ENCODE measurements at regions not wholly inside any gene's neighbourhood (a gene's known extent, or its start where the extent isn't known, plus 50 kb on each side); places are given as distances from the start of the nearest gene placed in this dataset.
"Not testable (repeated sequence)": the region's sequence is repeated elsewhere in the genome, so short reads cannot be mapped to it uniquely, and the experiment has no call there.

GRCh38 chr12:118526255-118527095 lies 150.1 kb downstream of the SUDS3 start:
- DNase-seq (ENCODE audit: low read depth, low spot score), result no peak
- in situ Hi-C loops (cut with HindIII; ENCODE audit: low pct_unique_long_range_greater_than_20kb, low sequenced_read_pairs), result no loop called here

- in situ Hi-C loops (cut with HindIII; ENCODE audit: low pct_unique_long_range_greater_than_20kb, low sequenced_read_pairs), result no loop called here
These were observed 151.0 kb downstream of the SUDS3 start for GRCh38 chr12:118527310-118527709.

GRCh38 chr12:118528625-118529024 lies 152.3 kb downstream of the SUDS3 start:
- in situ Hi-C loops (cut with HindIII; ENCODE audit: low pct_unique_long_range_greater_than_20kb, low sequenced_read_pairs), result no loop called here
- DNase-seq (ENCODE audit: low read depth, low spot score), result no peak

More at GRCh38 chr12:118527310-118527709, 151.0 kb downstream of the SUDS3 start:
- no peak for DNase-seq (ENCODE audit: low read depth, low spot score)

- DNase-seq (ENCODE audit: low read depth, low spot score), result no peak
- in situ Hi-C loops (cut with HindIII; ENCODE audit: low pct_unique_long_range_greater_than_20kb, low sequenced_read_pairs), result no loop called here
These were observed 157.6 kb downstream of the SUDS3 start for GRCh38 chr12:118534003-118534402.

- DNase-seq (ENCODE audit: low read depth, low spot score), result peak; percentile 40
- in situ Hi-C loops (cut with HindIII; ENCODE audit: low pct_unique_long_range_greater_than_20kb, low sequenced_read_pairs), result no loop called here
These were observed 160.1 kb downstream of the SUDS3 start for GRCh38 chr12:118536306-118536906.

GRCh38 chr12:118537481-118537917 lies 161.1 kb downstream of the SUDS3 start:
- DNase-seq (ENCODE audit: low read depth, low spot score), result no peak
- in situ Hi-C loops (cut with HindIII; ENCODE audit: low pct_unique_long_range_greater_than_20kb, low sequenced_read_pairs), result no loop called here

- in situ Hi-C loops (cut with HindIII; ENCODE audit: low pct_unique_long_range_greater_than_20kb, low sequenced_read_pairs), result no loop called here
- DNase-seq (ENCODE audit: low read depth, low spot score), result no peak
These were observed 164.7 kb downstream of the SUDS3 start for GRCh38 chr12:118541071-118541470.

GRCh38 chr12:118541934-118542333 lies 165.6 kb downstream of the SUDS3 start:
- peak; percentile 53 for DNase-seq (ENCODE audit: low read depth, low spot score)
- in situ Hi-C loops (cut with HindIII; ENCODE audit: low pct_unique_long_range_greater_than_20kb, low sequenced_read_pairs), result no loop called here

- in situ Hi-C loops (cut with HindIII; ENCODE audit: low pct_unique_long_range_greater_than_20kb, low sequenced_read_pairs), result no loop called here
- DNase-seq (ENCODE audit: low read depth, low spot score), result no peak
These were observed 167.3 kb downstream of the SUDS3 start for GRCh38 chr12:118543651-118544050.

GRCh38 chr12:118544569-118544968 lies 168.2 kb downstream of the SUDS3 start:
- peak; percentile 29 for DNase-seq (ENCODE audit: low read depth, low spot score)
- in situ Hi-C loops (cut with HindIII; ENCODE audit: low pct_unique_long_range_greater_than_20kb, low sequenced_read_pairs), result no loop called here

GRCh38 chr12:118547606-118548005 lies 171.3 kb downstream of the SUDS3 start:
- in situ Hi-C loops (cut with HindIII; ENCODE audit: low pct_unique_long_range_greater_than_20kb, low sequenced_read_pairs); DNase-seq (ENCODE audit: low read depth, low spot score): not testable (repeated sequence)

GRCh38 chr12:118548887-118549509 lies 172.6 kb downstream of the SUDS3 start:
- in situ Hi-C loops (cut with HindIII; ENCODE audit: low pct_unique_long_range_greater_than_20kb, low sequenced_read_pairs), result no loop called here
- DNase-seq (ENCODE audit: low read depth, low spot score), result no peak

GRCh38 chr12:118549510-118549980 lies 173.2 kb downstream of the SUDS3 start:
- in situ Hi-C loops (cut with HindIII; ENCODE audit: low pct_unique_long_range_greater_than_20kb, low sequenced_read_pairs), result no loop called here

GRCh38 chr12:118553856-118554504 lies 177.6 kb downstream of the SUDS3 start:
- no peak for DNase-seq (ENCODE audit: low read depth, low spot score)
- in situ Hi-C loops (cut with HindIII; ENCODE audit: low pct_unique_long_range_greater_than_20kb, low sequenced_read_pairs), result no loop called here

More at GRCh38 chr12:118549510-118549980, 173.2 kb downstream of the SUDS3 start:
- no peak for DNase-seq (ENCODE audit: low read depth, low spot score)

- in situ Hi-C loops (cut with HindIII; ENCODE audit: low pct_unique_long_range_greater_than_20kb, low sequenced_read_pairs), result no loop called here
- no peak for DNase-seq (ENCODE audit: low read depth, low spot score)
These were observed 182.6 kb downstream of the SUDS3 start for GRCh38 chr12:118558941-118559340.

- no peak for DNase-seq (ENCODE audit: low read depth, low spot score)
- in situ Hi-C loops (cut with HindIII; ENCODE audit: low pct_unique_long_range_greater_than_20kb, low sequenced_read_pairs), result no loop called here
These were observed 184.4 kb downstream of the SUDS3 start for GRCh38 chr12:118560733-118561132.

- in situ Hi-C loops (cut with HindIII; ENCODE audit: low pct_unique_long_range_greater_than_20kb, low sequenced_read_pairs), result no loop called here
- no peak for DNase-seq (ENCODE audit: low read depth, low spot score)
These were observed 195.4 kb downstream of the SUDS3 start for GRCh38 chr12:118571730-118572129.

GRCh38 chr12:118574288-118574687 lies 197.9 kb downstream of the SUDS3 start:
- in situ Hi-C loops (cut with HindIII; ENCODE audit: low pct_unique_long_range_greater_than_20kb, low sequenced_read_pairs), result no loop called here
- no peak for DNase-seq (ENCODE audit: low read depth, low spot score)
